Natural killer cell treated with Interleukin-12 subunit alpha and Interleukin-12 subunit beta and Interleukin-15 and Interleukin-18, amount 100 ng/mL, for 72 hours (primary cell): ENCODE measurements at regions not wholly inside any gene's neighbourhood (a gene's known extent, or its start where the extent isn't known, plus 50 kb on each side); places are given as distances from the start of the nearest gene placed in this dataset.
"Not testable (repeated sequence)": the region's sequence is repeated elsewhere in the genome, so short reads cannot be mapped to it uniquely, and the experiment has no call there.

Experiments
- ATAC-seq, 2 donors: fragments of 150-1000 bp; cut with Tn5 transposase in 1 of 2; sonication (Bioruptor Pico), chemical (Tn5 transposase) in 1 of 2; 2 replicates each; pipeline ENCODE4 v1.10.0; 2021
- DNase-seq: peaks from one replicate; pipeline ENCODE4 v3.0.0; 2022; ENCODE audit warnings: low spot score
- H3K27ac Mint-ChIP-seq, 2 donors: 1 replicate in 1 of 2; 2 replicates in 1 of 2; pipeline ENCODE4 v1.8.0; 2022; ENCODE audit warnings: mixed read lengths in 2 of 2, mild to moderate bottlenecking in 1 of 2, moderate library complexity in 1 of 2
- H3K27me3 Mint-ChIP-seq, 2 donors: 1 replicate in 1 of 2; 2 replicates in 1 of 2; pipeline ENCODE4 v1.8.0; 2022; ENCODE audit warnings: mixed read lengths in 2 of 2
- H3K36me3 Mint-ChIP-seq: one replicate; pipeline ENCODE4 v1.8.0; 2022; ENCODE audit warnings: mixed read lengths
- H3K4me1 Mint-ChIP-seq, 2 donors: 1 replicate in 1 of 2; 2 replicates in 1 of 2; pipeline ENCODE4 v1.8.0; 2022; ENCODE audit warnings: low read depth in 2 of 2, mixed read lengths in 2 of 2, mild to moderate bottlenecking in 1 of 2
- H3K4me3 Mint-ChIP-seq: one replicate; pipeline ENCODE4 v1.8.0; 2022; ENCODE audit warnings: mixed read lengths
- H3K9me3 Mint-ChIP-seq: 2 replicates; pipeline ENCODE4 v1.8.0; 2022; ENCODE audit warnings: mixed read lengths

- not testable (repeated sequence) for H3K9me3 Mint-ChIP-seq, H3K36me3 Mint-ChIP-seq, H3K4me3 Mint-ChIP-seq, H3K4me1 Mint-ChIP-seq, H3K27ac Mint-ChIP-seq, ATAC-seq, DNase-seq
- H3K27me3 Mint-ChIP-seq, result peaks cover 9 to 12% of the 10 kb centered on the region in 2 donors
Measured at GRCh38 chr19:13676967-13677366, 87.4 kb upstream of the MRI1 start.

DNA sequence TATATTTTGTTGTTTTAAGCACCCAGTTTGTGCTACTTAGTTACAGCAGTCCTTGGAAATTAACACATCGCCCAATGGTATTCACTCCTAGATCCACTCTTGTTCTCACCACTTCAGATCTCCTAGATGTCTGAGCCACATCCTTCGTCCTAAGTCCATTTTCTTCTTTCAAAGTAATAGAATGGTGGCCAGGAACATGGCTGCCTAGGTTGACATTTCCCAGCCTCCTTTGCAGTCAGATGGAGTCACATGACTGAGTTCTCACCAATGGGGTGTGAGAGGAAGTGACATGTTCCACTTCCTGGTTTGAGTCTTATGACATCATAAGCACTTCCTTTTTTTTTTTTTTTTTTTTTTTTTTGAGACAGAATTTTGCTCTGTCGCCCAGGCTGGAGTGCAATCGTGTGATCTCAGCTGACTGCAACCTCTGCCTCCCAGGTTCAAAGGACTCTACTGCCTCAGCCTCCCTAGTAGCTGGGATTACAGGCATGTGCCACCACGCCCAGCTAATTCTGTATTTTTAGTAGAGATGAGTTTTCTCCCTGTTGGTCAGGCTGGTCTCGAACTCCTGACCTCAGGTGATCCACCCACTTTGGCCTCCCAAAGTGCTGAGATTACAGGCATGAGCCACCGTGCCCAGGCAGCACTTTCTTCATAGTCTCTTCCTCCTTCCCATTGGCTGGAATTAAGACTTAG is 91.7 kb upstream of the MRI1 start:
- not testable (repeated sequence) for DNase-seq, H3K27ac Mint-ChIP-seq, H3K27me3 Mint-ChIP-seq, H3K9me3 Mint-ChIP-seq, H3K36me3 Mint-ChIP-seq, H3K4me1 Mint-ChIP-seq, H3K4me3 Mint-ChIP-seq
- ATAC-seq, result peak in 1 of 2 donors; percentile 78

GRCh38 chr19:13670846-13671245 is 93.5 kb upstream of the MRI1 start:
- peaks cover 2% of the 10 kb centered on the region for H3K9me3 Mint-ChIP-seq
- peaks cover 3 to 4% of the 10 kb centered on the region in 2 donors for H3K27me3 Mint-ChIP-seq
- no peak overlapping the region for H3K27ac Mint-ChIP-seq
- peaks cover 0 to 2% of the 10 kb centered on the region in 2 donors for H3K4me1 Mint-ChIP-seq
- H3K36me3 Mint-ChIP-seq, result no peaks in the 10 kb centered on the region
- DNase-seq, result no peak
- ATAC-seq, result no peak
- no peak overlapping the region for H3K4me3 Mint-ChIP-seq

GRCh38 chr19:13669780-13670355 is 94.5 kb upstream of the MRI1 start:
- ATAC-seq, result no peak
- no peak for DNase-seq
- H3K4me1 Mint-ChIP-seq, result peaks cover 0 to 2% of the 10 kb centered on the region in 2 donors
- H3K4me3 Mint-ChIP-seq, result no peak overlapping the region
- H3K36me3 Mint-ChIP-seq, result no peaks in the 10 kb centered on the region
- H3K27me3 Mint-ChIP-seq, result peaks cover 0 to 3% of the 10 kb centered on the region in 2 donors
- peaks cover 2% of the 10 kb centered on the region for H3K9me3 Mint-ChIP-seq
- no peak overlapping the region for H3K27ac Mint-ChIP-seq

GRCh38 chr19:13668964-13669363 is 95.4 kb upstream of the MRI1 start:
- Mint-ChIP-seq H3K4me1 (peaks cover 0 to 2% of the 10 kb centered on the region in 2 donors), H3K9me3 (peaks cover 2% of the 10 kb centered on the region), H3K36me3 (no peaks in the 10 kb centered on the region), H3K4me3 (no peak overlapping the region), H3K27me3 (peaks cover 0 to 3% of the 10 kb centered on the region in 2 donors), H3K27ac (no peak overlapping the region)
- ATAC-seq, result no peak
- no peak for DNase-seq

DNA sequence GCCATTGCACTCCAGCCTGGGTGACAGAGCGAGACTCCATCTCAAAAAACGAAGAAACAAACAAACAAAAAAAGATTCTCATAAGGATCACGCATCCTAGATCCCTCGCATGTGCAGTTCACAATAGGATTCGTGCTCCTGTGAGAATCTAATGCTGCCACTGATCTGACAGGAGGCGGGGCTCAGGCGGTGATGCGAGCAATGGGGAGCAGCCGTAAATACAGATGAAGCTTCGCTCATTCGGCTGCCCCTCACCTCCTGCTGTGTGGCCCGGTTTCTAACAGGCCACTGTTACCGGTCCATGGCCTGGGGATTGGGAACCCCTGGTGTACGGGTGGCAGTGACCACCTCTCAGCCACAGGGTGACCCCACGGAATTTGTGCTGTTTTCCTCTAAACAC is 98.2 kb upstream of the MRI1 start:
- ATAC-seq (no peak), DNase-seq (no peak)
- Mint-ChIP-seq H3K4me1 (no peaks in the 10 kb centered on the region), H3K9me3 (no peaks in the 10 kb centered on the region), H3K36me3 (no peaks in the 10 kb centered on the region), H3K27me3 (peaks cover 0 to 5% of the 10 kb centered on the region in 2 donors), H3K27ac (no peak overlapping the region), H3K4me3 (no peak overlapping the region)

GRCh38 chr19:13665125-13665905 is 99.0 kb upstream of the MRI1 start:
- Mint-ChIP-seq H3K4me3 (no peak overlapping the region), H3K36me3 (no peaks in the 10 kb centered on the region), H3K9me3 (no peaks in the 10 kb centered on the region), H3K4me1 (no peaks in the 10 kb centered on the region), H3K27me3 (peaks cover 0 to 5% of the 10 kb centered on the region in 2 donors), H3K27ac (no peak overlapping the region)
- ATAC-seq (no peak), DNase-seq (no peak)

GRCh38 chr19:13652810-13653590 is 111.3 kb upstream of the MRI1 start:
- H3K4me3 Mint-ChIP-seq, result no peak overlapping the region
- DNase-seq (no peak), ATAC-seq (no peak)
- peaks cover 6 to 8% of the 10 kb centered on the region in 2 donors for H3K27me3 Mint-ChIP-seq
- H3K27ac Mint-ChIP-seq, result no peak overlapping the region
- H3K36me3 Mint-ChIP-seq, result no peaks in the 10 kb centered on the region
- peaks cover 4 to 5% of the 10 kb centered on the region in 2 donors for H3K4me1 Mint-ChIP-seq
- H3K9me3 Mint-ChIP-seq, result no peaks in the 10 kb centered on the region

DNA sequence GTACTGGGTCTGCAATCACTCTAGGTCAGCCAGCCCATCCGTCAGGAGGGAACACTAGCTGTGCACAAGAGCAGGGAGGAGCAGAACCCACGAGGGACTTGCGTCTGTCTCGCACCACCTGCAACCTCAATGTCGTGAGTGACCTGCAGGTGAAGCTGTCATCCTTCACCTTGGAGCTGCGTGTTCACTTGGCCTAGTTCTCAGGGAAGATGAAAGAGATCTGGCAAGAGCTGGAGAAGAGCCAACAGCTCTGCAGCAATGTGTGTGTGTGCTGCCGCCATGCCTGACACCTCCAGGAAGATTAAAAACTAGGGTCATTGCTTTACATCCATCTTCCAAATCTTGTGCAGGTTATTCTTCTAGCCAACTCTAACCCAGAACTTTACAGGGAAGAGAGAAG is 117.6 kb upstream of the MRI1 start:
- H3K4me1 Mint-ChIP-seq, result no peaks in the 10 kb centered on the region
- ATAC-seq, result no peak
- no peaks in the 10 kb centered on the region for H3K9me3 Mint-ChIP-seq
- no peak for DNase-seq
- H3K27ac Mint-ChIP-seq, result no peak overlapping the region
- no peak overlapping the region for H3K4me3 Mint-ChIP-seq
- no peaks in the 10 kb centered on the region for H3K36me3 Mint-ChIP-seq
- peaks cover 15 to 19% of the 10 kb centered on the region in 2 donors for H3K27me3 Mint-ChIP-seq

DNA sequence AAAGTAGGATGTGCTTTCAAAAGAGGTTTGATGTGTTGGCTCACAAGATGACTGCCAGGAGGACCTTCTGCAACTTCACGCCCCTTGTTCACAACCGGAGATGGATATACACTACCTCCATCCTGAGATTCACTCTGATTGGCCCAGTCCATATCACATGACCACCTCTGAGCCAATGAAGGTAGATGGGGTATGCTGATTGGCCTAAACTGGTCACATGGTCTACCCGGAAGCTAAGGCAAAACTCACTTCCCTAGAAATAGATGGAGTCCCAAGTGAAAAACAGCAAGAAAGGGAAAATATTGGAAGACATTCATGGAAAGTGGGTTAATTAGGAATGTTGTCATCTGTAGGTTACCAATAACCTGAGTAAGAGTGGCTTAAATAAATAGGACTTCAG is 119.7 kb upstream of the MRI1 start:
- ATAC-seq (no peak), DNase-seq (no peak)
- Mint-ChIP-seq H3K9me3 (no peaks in the 10 kb centered on the region), H3K27ac (no peak overlapping the region), H3K27me3 (peaks cover 19 to 21% of the 10 kb centered on the region in 2 donors), H3K36me3 (no peaks in the 10 kb centered on the region), H3K4me1 (no peaks in the 10 kb centered on the region), H3K4me3 (no peak overlapping the region)

GRCh38 chr19:13640611-13641010 is 123.7 kb upstream of the MRI1 start:
- ATAC-seq, result no peak
- Mint-ChIP-seq H3K9me3 (no peaks in the 10 kb centered on the region), H3K4me1 (no peaks in the 10 kb centered on the region), H3K27me3 (peaks cover 15 to 21% of the 10 kb centered on the region in 2 donors), H3K27ac (no peak overlapping the region), H3K36me3 (no peaks in the 10 kb centered on the region), H3K4me3 (no peak overlapping the region)
- no peak for DNase-seq

- H3K27ac Mint-ChIP-seq, result no peak overlapping the region
- no peak for ATAC-seq
- no peak for DNase-seq
- H3K4me1 Mint-ChIP-seq, result no peaks in the 10 kb centered on the region
- H3K36me3 Mint-ChIP-seq, result no peaks in the 10 kb centered on the region
- H3K27me3 Mint-ChIP-seq, result peaks cover 15 to 21% of the 10 kb centered on the region in 2 donors
- no peak overlapping the region for H3K4me3 Mint-ChIP-seq
- H3K9me3 Mint-ChIP-seq, result no peaks in the 10 kb centered on the region
Measured at GRCh38 chr19:13639342-13639929, 124.9 kb upstream of the MRI1 start.

GRCh38 chr19:13637664-13638063 is 126.7 kb upstream of the MRI1 start:
- Mint-ChIP-seq H3K36me3 (no peaks in the 10 kb centered on the region), H3K4me1 (no peaks in the 10 kb centered on the region), H3K4me3 (no peak overlapping the region), H3K9me3 (no peaks in the 10 kb centered on the region), H3K27ac (no peak overlapping the region), H3K27me3 (peaks cover 14 to 22% of the 10 kb centered on the region in 2 donors)
- ATAC-seq (no peak), DNase-seq (no peak)
